ENCODE measurements at regions not wholly inside any gene's neighbourhood (a gene's known extent, or its start where the extent isn't known, plus 50 kb on each side); places are given as distances from the start of the nearest gene placed in this dataset.

DNA sequence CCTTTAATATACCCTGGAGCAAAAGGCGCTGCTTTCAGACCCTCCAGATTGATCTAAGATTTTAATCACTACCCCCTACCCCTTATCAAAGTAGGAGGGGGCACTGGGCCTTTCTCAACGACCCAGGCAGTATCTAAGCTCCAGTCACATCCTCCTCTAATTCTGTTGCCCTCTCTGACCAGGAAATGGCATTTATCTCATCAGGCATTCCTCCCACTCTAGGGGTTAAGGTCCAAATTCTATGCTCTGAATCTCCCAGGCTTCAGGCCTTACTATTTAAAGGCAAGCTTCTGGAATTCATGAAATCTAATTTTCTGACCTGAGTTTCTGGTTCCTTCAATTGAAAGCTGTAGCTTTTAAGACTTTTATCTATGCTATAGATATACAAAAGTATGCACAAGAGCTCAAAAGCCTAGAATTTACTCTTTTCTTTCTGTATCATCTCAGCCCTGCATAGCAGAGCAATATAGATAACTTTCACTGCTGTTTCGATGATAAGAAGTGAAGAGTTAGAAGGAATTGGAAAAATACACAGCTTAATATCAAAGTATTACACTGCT, 622.9 kb downstream of the RPS29 start:
- H4K5ac ChIP-seq (ENCODE audit: insufficient read length, low read depth, low read length): no peak overlapping the region
- no peak overlapping the region for H3T11ph ChIP-seq (ENCODE audit: low read length)
- H3K27ac ChIP-seq (ENCODE audit: insufficient read length, low read depth, low read length): no peak overlapping the region
- no peak overlapping the region for H3K14ac ChIP-seq (ENCODE audit: insufficient read depth, low read length)
- Mint-ChIP-seq H3K27me3 (ENCODE audit: low read depth) (no peaks in the 10 kb centered on the region), H3K4me1 (no peaks in the 10 kb centered on the region), H3K36me3 (ENCODE audit: insufficient read depth in 1 of 3, low read depth in 3 of 3) (no peaks in the 10 kb centered on the region), H3K9me3 (no peaks in the 10 kb centered on the region), H3K27ac (no peak overlapping the region), H3K4me3 (no peak overlapping the region)
- no peaks in the 10 kb centered on the region for H3K79me2 ChIP-seq (ENCODE audit: insufficient read depth, low read length)
- H4K20me1 ChIP-seq (ENCODE audit: control insufficient read depth, insufficient read depth, insufficient read length): no peaks in the 10 kb centered on the region
- no peaks in the 10 kb centered on the region for H3K23me2 ChIP-seq (ENCODE audit: insufficient read length, low read depth, low read length, poor library complexity, severe bottlenecking)
- H2AK5ac ChIP-seq (ENCODE audit: insufficient read length, low read length): no peak overlapping the region
- no peak overlapping the region for H2BK5ac ChIP-seq (ENCODE audit: insufficient read length, low read length)
- no peaks in the 10 kb centered on the region for H3K9me3 ChIP-seq (ENCODE audit: control insufficient read depth, low read depth, low read length)
- no peak overlapping the region for H2BK12ac ChIP-seq (ENCODE audit: insufficient read length, low read depth, low read length)
- TF ChIP-seq CTCF (conservative IDR thresholded peaks at IDR 0.05): no peak
- no peaks in the 10 kb centered on the region for H3K27me3 ChIP-seq (ENCODE audit: insufficient read depth, low read length)
- H3K4ac ChIP-seq (ENCODE audit: low read depth, low read length): no peak overlapping the region
- H2BK15ac ChIP-seq (ENCODE audit: low read depth, low read length): no peak overlapping the region
- H2AFZ ChIP-seq (ENCODE audit: low read length): no peak overlapping the region
- H3K56ac ChIP-seq (ENCODE audit: insufficient read length, low read depth, low read length): no peak overlapping the region
- no peak overlapping the region for H3K9ac ChIP-seq (ENCODE audit: extremely low read depth, insufficient read length, low read length)
- no peak for DNase-seq
- H3K4me2 ChIP-seq (ENCODE audit: insufficient read depth, insufficient read length, low read length): no peak overlapping the region
- no peak overlapping the region for H4K91ac ChIP-seq (ENCODE audit: insufficient read length, low read depth, low read length)
- WGBS (ENCODE audit: extremely low coverage, insufficient read length, low lambda C conversion rate): no CpG with 5 or more reads among the region's 3 CpGs
- no peak overlapping the region for H2BK20ac ChIP-seq (ENCODE audit: low read depth, low read length, poor library complexity, severe bottlenecking)
- H3K4me1 ChIP-seq (ENCODE audit: insufficient read depth, low read length): no peaks in the 10 kb centered on the region; the same call in 1 of the 2 replicates
- H4K8ac ChIP-seq (replicated peaks; ENCODE audit: insufficient read length, low read depth, low read length): no peak overlapping the region
- no peak overlapping the region for H2BK120ac ChIP-seq (ENCODE audit: low read depth, low read length, poor library complexity, severe bottlenecking)
- H3K79me1 ChIP-seq (ENCODE audit: insufficient read depth, low read depth, low read length, poor library complexity, severe bottlenecking): no peaks in the 10 kb centered on the region
- H3K23ac ChIP-seq (ENCODE audit: insufficient read length, low read depth, low read length): no peak overlapping the region
- H3K18ac ChIP-seq (ENCODE audit: insufficient read length, low read depth, low read length): no peak overlapping the region

Data from H9 (cell line).